ENCODE measurements at regions not wholly inside any gene's neighbourhood (a gene's known extent, or its start where the extent isn't known, plus 50 kb on each side); places are given as distances from the start of the nearest gene placed in this dataset.
"Not testable (repeated sequence)": the region's sequence is repeated elsewhere in the genome, so short reads cannot be mapped to it uniquely, and the experiment has no call there.

GRCh38 chr2:16379061-16379460 is 286.6 kb downstream of the CYRIA start:
- not testable (repeated sequence) for TF ChIP-seq MYC (IDR thresholded peaks at IDR 0.05; ENCODE audit: low read depth, low read length); CTCF (IDR thresholded peaks at IDR 0.05; ENCODE audit: low read depth, low read length); POLR2A (IDR thresholded peaks at IDR 0.05; ENCODE audit: extremely low read depth, insufficient read length)

Data from NB4 (cell line).